KMS-11 (cell line): ENCODE measurements at regions not wholly inside any gene's neighbourhood (a gene's known extent, or its start where the extent isn't known, plus 50 kb on each side); places are given as distances from the start of the nearest gene placed in this dataset.

Experiments used
- H2AFZ ChIP-seq: fragments of 200-600 bp; sonication (generic); 2 replicates; pipeline ENCODE4 v1.6.1; 2016; ENCODE audit warnings: antibody characterized with exemption, mixed run types, low read depth
- H3K27ac ChIP-seq: fragments of 200-600 bp; sonication (generic); 2 replicates; pipeline ENCODE4 v1.6.1; 2016; ENCODE audit warnings: mild to moderate bottlenecking, mixed run types
- H3K27me3 ChIP-seq: fragments of 200-600 bp; sonication (generic); 2 replicates; pipeline ENCODE4 v1.6.1; 2017; ENCODE audit warnings: mild to moderate bottlenecking, low read depth, mixed run types, moderate library complexity; ENCODE audit not compliant: insufficient read depth
- H3K36me3 ChIP-seq: fragments of 200-600 bp; sonication (generic); 2 replicates; pipeline ENCODE4 v1.6.1; 2017; ENCODE audit warnings: mild to moderate bottlenecking, mixed run types; ENCODE audit not compliant: insufficient read depth
- H3K4me1 ChIP-seq: fragments of 200-600 bp; sonication (generic); 2 replicates; pipeline ENCODE4 v1.6.1; 2016; ENCODE audit warnings: mild to moderate bottlenecking, low read depth, mixed run types; ENCODE audit not compliant: poor library complexity, severe bottlenecking
- H3K4me2 ChIP-seq: fragments of 200-600 bp; sonication (generic); 2 replicates; pipeline ENCODE4 v1.7.0; 2016; ENCODE audit warnings: mild to moderate bottlenecking, mixed run types
- H3K4me3 ChIP-seq: fragments of 200-600 bp; sonication (generic); IDR thresholded peaks from 2 replicates; pipeline ENCODE4 v1.6.1; 2017; ENCODE audit warnings: low read depth, low read length, mixed read lengths; ENCODE audit not compliant: insufficient read depth
- H3K79me2 ChIP-seq: fragments of 200-600 bp; sonication (generic); 2 replicates; pipeline ENCODE4 v1.6.1; 2016; ENCODE audit warnings: low read depth, mixed run types; ENCODE audit not compliant: insufficient read depth
- H3K9ac ChIP-seq: fragments of 200-600 bp; sonication (generic); 2 replicates; pipeline ENCODE4 v1.6.1; 2016; ENCODE audit warnings: mild to moderate bottlenecking, mixed run types
- H4K20me1 ChIP-seq: fragments of 200-600 bp; sonication (generic); 2 replicates; pipeline ENCODE4 v1.6.1; 2016; ENCODE audit warnings: mild to moderate bottlenecking, mixed run types; ENCODE audit not compliant: insufficient read depth
- CTCF ChIP-seq: fragments of 200-600 bp; sonication (generic); conservative IDR thresholded peaks from 2 replicates; pipeline ENCODE4 v1.6.1; 2017; ENCODE audit warnings: low read depth, mild to moderate bottlenecking, antibody characterized with exemption, low read length, moderate library complexity, mixed read lengths

DNA sequence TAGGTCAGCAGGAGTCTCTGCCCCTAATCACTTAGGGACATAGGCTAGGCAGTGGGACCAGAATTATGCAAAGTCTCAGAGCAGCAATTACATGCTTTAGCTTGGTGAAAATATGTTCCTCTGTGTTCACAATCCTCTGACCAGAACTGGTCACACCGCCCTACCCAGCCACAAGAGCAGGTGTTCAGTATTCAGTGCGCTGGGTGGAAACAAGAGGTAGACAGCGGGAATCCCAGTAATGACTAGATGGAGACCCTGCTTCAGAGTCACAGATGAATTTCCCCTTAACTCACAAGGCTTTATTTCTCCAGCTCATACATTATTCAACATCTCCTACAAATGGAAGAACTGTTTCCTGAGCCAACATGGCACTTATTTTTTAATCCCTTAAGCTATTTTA, 763.7 kb upstream of the POM121L12 start:
- no peaks in the 10 kb centered on the region for H3K4me1 ChIP-seq
- no peak overlapping the region for H3K4me2 ChIP-seq

GRCh38 chr7:52270301-52270700, 765.1 kb upstream of the POM121L12 start:
- Histone ChIP-seq H3K27me3 (no peaks in the 10 kb centered on the region), H3K27ac (no peak overlapping the region), H3K4me3 (no peak overlapping the region), H3K4me2 (no peak overlapping the region), H3K4me1 (no peaks in the 10 kb centered on the region), H3K79me2 (no peaks in the 10 kb centered on the region), H3K36me3 (no peaks in the 10 kb centered on the region; the same call in 1 of the 2 replicates), H3K9ac (no peak overlapping the region), H2AFZ (no peak overlapping the region), H4K20me1 (no peaks in the 10 kb centered on the region)
- TF ChIP-seq CTCF, result no peak

More for the DNA sequence above, 763.7 kb upstream of the POM121L12 start:
- Histone ChIP-seq H4K20me1 (no peaks in the 10 kb centered on the region), H2AFZ (no peak overlapping the region), H3K9ac (no peak overlapping the region), H3K4me3 (no peak overlapping the region), H3K27me3 (no peaks in the 10 kb centered on the region), H3K36me3 (no peaks in the 10 kb centered on the region; the same call in 1 of the 2 replicates), H3K27ac (no peak overlapping the region), H3K79me2 (no peaks in the 10 kb centered on the region)
- no peak for TF ChIP-seq CTCF

GRCh38 chr7:52269669-52270068, 765.8 kb upstream of the POM121L12 start:
- H3K27me3 ChIP-seq, result no peaks in the 10 kb centered on the region

DNA sequence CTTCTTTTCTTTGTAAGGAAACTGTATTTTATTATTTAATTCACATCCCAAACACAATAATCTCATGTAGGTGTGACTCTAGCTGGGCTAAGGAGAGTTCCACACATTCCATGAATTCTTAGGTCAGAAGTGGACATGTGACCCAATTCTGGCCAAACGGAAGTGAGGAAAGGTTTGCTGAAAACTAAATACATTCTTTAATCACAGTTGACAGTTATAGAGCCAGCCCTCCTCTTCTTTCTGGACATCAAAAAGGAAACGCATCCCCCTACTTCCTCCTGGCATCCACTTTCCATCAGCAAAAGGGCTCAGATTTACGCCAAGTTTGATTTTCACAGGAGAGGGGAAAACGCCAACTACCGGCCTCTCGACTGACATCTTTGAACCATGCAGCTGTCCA, 774.4 kb upstream of the POM121L12 start:
- no peak for TF ChIP-seq CTCF
- no peaks in the 10 kb centered on the region for H3K79me2 ChIP-seq
- no peaks in the 10 kb centered on the region for H3K36me3 ChIP-seq
- H3K9ac ChIP-seq, result no peak overlapping the region
- no peaks in the 10 kb centered on the region for H4K20me1 ChIP-seq
- H2AFZ ChIP-seq, result no peak overlapping the region
- H3K4me1 ChIP-seq, result no peaks in the 10 kb centered on the region
- no peak overlapping the region for H3K4me2 ChIP-seq
- no peaks in the 10 kb centered on the region for H3K27me3 ChIP-seq
- H3K4me3 ChIP-seq, result no peak overlapping the region
- H3K27ac ChIP-seq, result no peak overlapping the region

More at GRCh38 chr7:52269669-52270068, 765.8 kb upstream of the POM121L12 start:
- no peak overlapping the region for H2AFZ ChIP-seq
- TF ChIP-seq CTCF, result no peak
- H3K36me3 ChIP-seq, result no peaks in the 10 kb centered on the region; the same call in 1 of the 2 replicates
- H3K4me1 ChIP-seq, result no peaks in the 10 kb centered on the region
- H3K27ac ChIP-seq, result no peak overlapping the region
- no peak overlapping the region for H3K9ac ChIP-seq
- H3K79me2 ChIP-seq, result no peaks in the 10 kb centered on the region
- H3K4me3 ChIP-seq, result no peak overlapping the region
- no peaks in the 10 kb centered on the region for H4K20me1 ChIP-seq
- H3K4me2 ChIP-seq, result no peak overlapping the region
